ENCODE measurements at regions not wholly inside any gene's neighbourhood (a gene's known extent, or its start where the extent isn't known, plus 50 kb on each side); places are given as distances from the start of the nearest gene placed in this dataset.

GRCh38 chr6:28711788-28712341 is 186.2 kb downstream of the GPX5 start:
- TF ChIP-seq, protein P1, sequence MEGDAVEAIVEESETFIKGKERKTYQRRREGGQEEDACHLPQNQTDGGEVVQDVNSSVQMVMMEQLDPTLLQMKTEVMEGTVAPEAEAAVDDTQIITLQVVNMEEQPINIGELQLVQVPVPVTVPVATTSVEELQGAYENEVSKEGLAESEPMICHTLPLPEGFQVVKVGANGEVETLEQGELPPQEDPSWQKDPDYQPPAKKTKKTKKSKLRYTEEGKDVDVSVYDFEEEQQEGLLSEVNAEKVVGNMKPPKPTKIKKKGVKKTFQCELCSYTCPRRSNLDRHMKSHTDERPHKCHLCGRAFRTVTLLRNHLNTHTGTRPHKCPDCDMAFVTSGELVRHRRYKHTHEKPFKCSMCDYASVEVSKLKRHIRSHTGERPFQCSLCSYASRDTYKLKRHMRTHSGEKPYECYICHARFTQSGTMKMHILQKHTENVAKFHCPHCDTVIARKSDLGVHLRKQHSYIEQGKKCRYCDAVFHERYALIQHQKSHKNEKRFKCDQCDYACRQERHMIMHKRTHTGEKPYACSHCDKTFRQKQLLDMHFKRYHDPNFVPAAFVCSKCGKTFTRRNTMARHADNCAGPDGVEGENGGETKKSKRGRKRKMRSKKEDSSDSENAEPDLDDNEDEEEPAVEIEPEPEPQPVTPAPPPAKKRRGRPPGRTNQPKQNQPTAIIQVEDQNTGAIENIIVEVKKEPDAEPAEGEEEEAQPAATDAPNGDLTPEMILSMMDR (conservative IDR thresholded peaks at IDR 0.05; ENCODE audit: low read depth, low read length), result no peak
- TF ChIP-seq EZH2phosphoT487 (IDR thresholded peaks at IDR 0.05; ENCODE audit: borderline replicate concordance, low read length), result no peak

All from PC-3 (cell line).